Cardiac fibroblast (primary cell): ENCODE measurements at regions not wholly inside any gene's neighbourhood (a gene's known extent, or its start where the extent isn't known, plus 50 kb on each side); places are given as distances from the start of the nearest gene placed in this dataset.

Experiments
- DNase-seq, 2 donors: peaks; one replicate each; pipeline versions ENCODE4 v3.0.0 to v3.0.0-alpha.2; 2010; ENCODE audit warnings: low read depth in 2 of 2
- H3K4me3 ChIP-seq, 2 donors: replicated peaks in 1 of 2; 1 replicate in 1 of 2; 2 replicates in 1 of 2; pipeline ENCODE4 v1.5.1; 2011; ENCODE audit warnings: low read depth in 2 of 2, low read length in 2 of 2, mild to moderate bottlenecking in 2 of 2, moderate library complexity in 1 of 2
- CTCF ChIP-seq: IDR thresholded peaks from one replicate; pipeline ENCODE4 v1.5.1; 2011; ENCODE audit warnings: low read depth, mild to moderate bottlenecking, low read length, inconsistent platforms

- TF ChIP-seq CTCF = no peak
- no peak for DNase-seq
- H3K4me3 ChIP-seq = no peak overlapping the region
These were observed 239.9 kb downstream of the DSEL start for GRCh38 chr18:67276638-67277037.

GRCh38 chr18:67273288-67273687 is 243.2 kb downstream of the DSEL start:
- DNase-seq = no peak
- TF ChIP-seq CTCF = no peak
- no peak overlapping the region for H3K4me3 ChIP-seq

- no peak for DNase-seq
- H3K4me3 ChIP-seq = no peak overlapping the region
- TF ChIP-seq CTCF = no peak
These were observed 247.3 kb downstream of the DSEL start for GRCh38 chr18:67269206-67269605.

GRCh38 chr18:67268530-67268929 is 248.0 kb downstream of the DSEL start:
- H3K4me3 ChIP-seq = no peak overlapping the region
- DNase-seq = no peak
- TF ChIP-seq CTCF = no peak

GRCh38 chr18:67266246-67267237 is 250.0 kb downstream of the DSEL start:
- DNase-seq = peak; percentile 73 to 90
- no peak overlapping the region for H3K4me3 ChIP-seq
- no peak for TF ChIP-seq CTCF

GRCh38 chr18:67265464-67266245 is 250.9 kb downstream of the DSEL start:
- DNase-seq = peak; percentile 72 to 93
- H3K4me3 ChIP-seq = peak overlapping the region in 1 of 2 donors; percentile 7
- no peak for TF ChIP-seq CTCF
